ENCODE measurements at regions not wholly inside any gene's neighbourhood (a gene's known extent, or its start where the extent isn't known, plus 50 kb on each side); places are given as distances from the start of the nearest gene placed in this dataset.

DNA sequence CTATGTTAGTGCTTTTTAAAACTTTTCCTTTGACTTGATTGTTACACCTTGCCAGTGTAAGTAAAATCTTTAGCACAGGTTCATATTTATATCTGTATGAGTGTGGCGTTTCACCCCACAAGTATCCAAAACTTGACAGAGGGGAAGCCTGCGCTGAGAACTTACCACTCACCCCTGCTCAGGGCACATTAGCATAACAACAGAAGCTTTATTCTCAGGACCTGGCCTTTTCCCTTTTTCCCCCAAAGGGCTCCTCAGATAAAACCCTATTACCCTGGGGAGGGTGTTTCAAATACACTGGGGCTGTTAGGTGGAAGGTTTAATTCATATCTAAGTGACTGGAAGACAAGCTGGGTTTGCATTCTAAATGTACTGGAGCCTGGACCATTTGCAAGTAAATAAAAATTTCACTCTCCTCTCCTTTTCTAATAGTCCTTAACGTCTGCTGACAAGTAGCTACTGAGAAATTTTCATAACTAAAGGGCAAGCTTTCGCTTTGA, 276.6 kb downstream of the RNF152 start:
- DNase-seq (ENCODE audit: low spot score) = no peak

DNA sequence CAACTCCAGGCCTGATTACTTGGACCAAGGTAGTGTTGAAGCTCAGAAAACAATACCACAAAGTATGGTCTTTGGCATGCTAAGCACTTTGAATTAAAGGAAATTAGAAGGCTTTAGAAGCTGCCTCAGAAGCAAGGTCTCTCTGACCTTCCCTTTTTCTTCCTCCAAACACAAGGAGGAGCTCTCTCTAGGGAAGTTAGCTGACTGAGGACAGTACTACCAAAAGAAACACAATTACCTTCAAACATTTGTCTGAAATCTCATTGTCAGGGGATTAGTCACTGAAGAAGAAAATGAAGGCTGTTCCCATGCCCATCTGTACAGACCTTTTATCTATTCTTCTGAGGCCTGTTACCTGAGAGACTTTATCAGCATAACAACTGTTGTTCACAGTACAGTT, 279.3 kb downstream of the CDH20 start:
- no peak for DNase-seq (ENCODE audit: low spot score)

DNA sequence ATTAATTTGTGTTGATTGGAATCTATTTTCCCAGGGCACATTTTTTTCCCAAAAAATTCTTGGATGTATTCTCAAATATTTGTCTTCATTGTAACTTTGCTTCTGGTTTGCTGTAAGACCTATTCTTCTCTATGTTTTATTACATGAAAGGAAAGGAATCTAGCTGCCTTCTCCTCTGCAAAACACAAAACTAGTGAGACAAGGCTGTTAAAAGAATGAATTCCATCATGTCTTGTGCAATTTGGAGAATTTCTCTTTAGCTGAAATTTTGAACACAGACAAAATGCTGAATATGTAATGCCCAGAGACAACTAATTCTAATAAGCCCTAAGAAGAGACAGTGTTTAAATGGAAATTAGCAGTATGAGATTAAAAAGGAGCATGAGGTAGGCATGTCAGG, 275.9 kb downstream of the CDH20 start:
- no peak for DNase-seq (ENCODE audit: low spot score)

DNA sequence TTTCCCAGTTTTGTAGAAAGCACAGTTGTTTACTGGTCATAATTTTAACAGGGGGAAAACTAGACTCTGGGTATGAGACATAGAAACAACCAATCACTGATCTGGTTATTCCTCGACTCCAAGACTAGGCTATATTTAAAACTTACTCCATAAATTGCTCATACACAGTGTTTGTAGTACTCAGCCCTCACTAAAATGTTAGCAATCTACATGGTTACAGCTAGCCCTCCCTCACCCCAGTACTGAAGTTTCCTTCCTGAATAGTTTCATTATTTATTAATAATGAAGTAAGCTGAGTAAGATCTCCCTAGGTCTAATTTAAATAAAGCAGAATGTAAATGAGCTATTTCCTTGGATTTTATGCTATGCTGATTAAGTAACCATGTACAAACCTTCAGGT, 275.1 kb downstream of the CDH20 start:
- DNase-seq (ENCODE audit: low spot score) = no peak

DNA sequence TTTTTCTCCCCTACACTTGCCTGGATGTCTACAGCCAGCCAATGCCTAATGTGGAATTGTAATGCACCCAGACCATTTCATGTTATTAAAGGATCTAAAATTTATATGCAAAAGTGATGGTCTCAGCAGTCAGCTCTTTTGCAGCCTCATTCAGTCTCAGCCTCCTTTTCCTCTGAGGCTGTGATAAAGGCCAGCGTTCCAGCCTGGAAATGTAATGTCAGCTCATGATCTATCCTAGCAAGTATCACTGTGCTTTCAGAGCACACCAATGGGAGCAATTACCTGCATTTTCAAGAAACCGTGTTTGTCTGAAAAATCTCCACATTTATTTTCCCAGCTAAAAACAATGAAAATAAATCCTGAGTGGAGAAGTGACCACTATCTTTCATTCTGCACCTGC, 274.6 kb downstream of the CDH20 start:
- no peak for DNase-seq (ENCODE audit: low spot score)

DNA sequence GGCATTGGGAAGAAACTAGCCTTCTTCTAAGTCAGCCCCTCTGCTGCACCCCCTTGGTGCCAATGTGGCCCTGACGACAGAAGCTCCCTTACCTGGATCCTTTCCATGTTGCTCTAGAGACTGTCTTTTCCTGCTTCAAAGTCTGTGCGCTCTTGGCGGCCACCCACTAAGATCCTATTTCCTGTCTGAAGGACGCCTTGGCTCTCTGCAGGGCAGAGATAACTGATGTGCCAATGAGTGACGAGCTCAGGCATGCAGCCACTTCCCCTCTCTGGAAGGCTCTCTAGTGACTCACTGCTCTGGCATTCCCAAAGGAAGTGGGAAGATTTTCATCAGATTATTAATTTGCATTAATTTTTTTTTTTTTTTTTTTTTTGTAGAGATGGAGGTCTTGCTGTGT, 273.5 kb downstream of the CDH20 start:
- DNase-seq (ENCODE audit: low spot score) = peak; percentile 73

DNA sequence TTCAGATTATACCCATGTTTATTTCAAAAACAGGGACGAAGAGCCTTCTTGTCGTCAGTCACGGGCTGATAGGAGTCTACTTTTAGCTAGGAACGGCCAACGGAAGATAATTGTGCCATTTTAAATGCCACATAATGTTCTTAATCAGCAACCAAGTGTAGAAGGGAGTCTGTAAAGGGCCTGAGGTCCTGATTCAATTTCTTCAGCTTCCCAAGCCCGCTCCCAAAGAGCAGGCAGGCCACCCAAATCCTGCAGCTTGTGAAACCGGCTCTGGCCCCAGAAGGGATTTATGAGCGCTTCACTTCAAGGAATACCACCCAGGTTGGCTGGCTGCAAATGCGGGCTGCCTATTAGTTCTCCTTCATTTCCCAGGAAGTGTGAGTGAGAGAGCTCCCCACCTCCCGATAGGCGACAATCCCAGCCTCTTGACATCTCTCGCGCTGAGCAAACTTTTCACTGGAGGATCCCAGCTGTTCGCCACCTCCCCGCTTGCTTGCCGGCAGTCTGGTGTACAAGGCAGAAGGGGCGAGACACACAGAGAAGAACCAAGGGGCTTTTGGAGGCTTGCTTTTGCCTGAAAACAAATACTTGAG, 272.9 kb downstream of the CDH20 start:
- DNase-seq (ENCODE audit: low spot score) = no peak

DNA sequence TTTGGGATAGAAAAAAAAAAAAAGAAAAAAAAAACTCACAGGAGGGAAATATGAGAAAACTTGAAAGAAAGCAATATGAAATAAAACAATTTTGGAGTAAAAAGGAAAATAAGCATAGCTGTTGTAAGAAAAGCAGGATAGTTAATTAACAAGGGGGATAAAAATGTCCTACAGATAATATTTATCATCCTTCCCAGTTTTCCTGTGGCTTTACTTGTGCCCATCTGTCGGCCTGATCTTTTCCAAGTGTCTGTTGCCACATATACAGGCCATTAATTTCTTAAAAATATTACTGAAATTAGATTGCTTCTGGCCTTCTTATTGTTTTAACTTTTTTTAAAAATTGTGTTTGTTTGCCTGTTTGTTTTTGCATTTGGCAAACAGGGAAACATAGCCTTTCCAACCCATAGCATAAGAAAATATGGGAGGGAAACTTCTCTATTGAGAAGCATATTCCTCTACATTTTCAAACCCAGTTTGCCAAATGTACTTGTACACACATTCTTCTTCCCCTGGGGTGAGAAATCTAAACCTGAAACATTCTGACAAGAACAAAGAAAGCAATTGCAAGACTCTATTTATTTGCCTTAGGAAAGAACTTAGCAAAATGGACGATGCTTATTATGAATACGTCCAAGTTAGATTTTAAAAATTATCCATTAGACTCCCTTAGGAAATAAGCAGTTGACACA, 272.3 kb downstream of the CDH20 start:
- no peak for DNase-seq (ENCODE audit: low spot score)

All from LoVo (cell line).